HEK293T (cell line): ENCODE measurements at regions not wholly inside any gene's neighbourhood (a gene's known extent, or its start where the extent isn't known, plus 50 kb on each side); places are given as distances from the start of the nearest gene placed in this dataset.

Source experiments
- FOXK2 ChIP-seq: fragments of 450-650 bp; IDR thresholded peaks from 2 replicates; pipeline ENCODE4 v1.6.1; 2016; ENCODE audit warnings: mild to moderate bottlenecking
- SUZ12 ChIP-seq: fragments of 450-650 bp; IDR thresholded peaks from 2 replicates; pipeline ENCODE4 v1.6.1; 2016; ENCODE audit warnings: mild to moderate bottlenecking

- no peak for TF ChIP-seq SUZ12
- no peak for TF ChIP-seq FOXK2
Observed at GRCh38 chr14:34930591-34931091, 52.2 kb upstream of the SRP54 start.
